Activated CD8-positive, alpha-beta T cell treated with anti-CD3 and anti-CD28 coated beads for 36 hours (primary cell): ENCODE measurements at regions not wholly inside any gene's neighbourhood (a gene's known extent, or its start where the extent isn't known, plus 50 kb on each side); places are given as distances from the start of the nearest gene placed in this dataset.

Source experiments
- ATAC-seq: fragments of 200-7000 bp; cut with Tn5 transposase; one replicate; pipeline ENCODE4 v1.10.0; 2021; ENCODE audit warnings: mild to moderate bottlenecking, moderate library complexity
- CTCF ChIA-PET: fragments of 350-600 bp; sonication (Branson Sonifier 250); formaldehyde crosslinking; loops from one replicate; lab custom pipeline; 2021; ENCODE audit warnings: antibody characterized with exemption; lab: Charles Lee
- POLR2A ChIA-PET: fragments of 350-600 bp; sonication (Branson Sonifier 250); formaldehyde crosslinking; loops from one replicate; lab custom pipeline; 2021; ENCODE audit warnings: antibody characterized with exemption; lab: Charles Lee
- DNase-seq: peaks from one replicate; pipeline ENCODE4 v3.0.0-alpha.2; 2020
- H3K27ac Mint-ChIP-seq: one replicate; pipeline ENCODE4 v1.8.0; 2021; ENCODE audit warnings: mild to moderate bottlenecking, mixed read lengths
- H3K27me3 Mint-ChIP-seq: one replicate; pipeline ENCODE4 v1.8.0; 2021; ENCODE audit warnings: mixed read lengths
- H3K36me3 Mint-ChIP-seq: one replicate; pipeline ENCODE4 v1.8.0; 2021; ENCODE audit warnings: low read depth, mixed read lengths
- H3K4me1 Mint-ChIP-seq: one replicate; pipeline ENCODE4 v1.8.0; 2021; ENCODE audit warnings: low read depth, mixed read lengths
- H3K4me3 Mint-ChIP-seq: one replicate; pipeline ENCODE4 v1.8.0; 2021; ENCODE audit warnings: mild to moderate bottlenecking, moderate library complexity, mixed read lengths
- H3K9me3 Mint-ChIP-seq: one replicate; pipeline ENCODE4 v1.8.0; 2021; ENCODE audit warnings: mixed read lengths
- CTCF ChIP-seq: fragments of 200-600 bp; IDR thresholded peaks from one replicate; pipeline ENCODE4 v1.8.0; 2022; ENCODE audit warnings: antibody characterized with exemption, mild to moderate bottlenecking
- intact Hi-C: fragments of 100-400 bp; cut with micrococcal nuclease; formaldehyde crosslinking; loops from one replicate; pipeline ENCODE4 v1.10.0; 2022

DNA sequence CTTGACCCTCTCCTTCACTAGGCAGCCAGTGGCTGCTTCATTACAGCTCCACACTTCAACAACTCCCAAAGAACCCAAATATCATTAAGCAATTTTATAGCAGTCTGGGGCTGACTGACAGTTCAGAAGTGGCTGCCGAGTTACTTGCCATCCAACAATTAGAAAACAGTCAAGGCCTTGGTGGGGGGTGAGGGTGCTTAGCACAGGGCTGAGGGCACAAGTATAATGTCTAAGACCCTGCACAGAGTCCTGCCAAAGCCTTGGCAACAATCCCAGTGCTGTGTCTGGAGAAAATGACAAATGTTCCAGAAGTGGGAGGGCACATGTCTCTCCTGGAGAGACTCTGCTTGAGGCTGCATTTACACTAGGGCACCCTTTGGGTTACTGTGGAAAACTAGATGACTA lies 71.1 kb downstream of the CXCL12 start:
- H3K4me1 Mint-ChIP-seq: peaks cover 10% of the 10 kb centered on the region
- ATAC-seq: no peak
- DNase-seq: no peak
- CTCF ChIA-PET: no interaction called here
- H3K27ac Mint-ChIP-seq: no peak overlapping the region
- no peaks in the 10 kb centered on the region for H3K9me3 Mint-ChIP-seq
- intact Hi-C loops: loop anchor here (10.0 kb wide), 1 partner anchor 629 kb away; no protein-coding TSS in a partner anchor
- POLR2A ChIA-PET: no interaction called here
- H3K36me3 Mint-ChIP-seq: no peaks in the 10 kb centered on the region
- no peak overlapping the region for H3K4me3 Mint-ChIP-seq
- no peak for TF ChIP-seq CTCF
- peaks cover 18% of the 10 kb centered on the region for H3K27me3 Mint-ChIP-seq

DNA sequence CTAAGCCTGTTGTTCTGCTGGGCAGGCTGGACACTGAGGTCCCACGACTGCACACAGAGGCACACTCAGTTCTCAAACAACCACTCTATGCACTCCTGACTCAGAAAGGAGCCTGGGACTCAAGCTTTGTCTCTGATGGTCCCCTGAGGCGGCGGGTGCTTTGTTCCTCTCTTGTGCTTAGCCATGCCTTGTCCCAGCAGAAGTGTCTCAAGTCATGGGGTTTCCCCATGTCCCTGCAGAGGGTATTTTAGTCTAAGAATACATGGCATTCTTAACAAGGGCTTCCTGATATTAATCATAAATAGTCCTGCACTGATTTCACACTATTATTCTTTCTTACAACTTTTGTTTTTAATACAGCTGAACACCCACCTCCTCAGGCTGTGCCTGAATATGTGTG lies 72.5 kb downstream of the CXCL12 start:
- DNase-seq (no peak), ATAC-seq (no peak)
- no peak overlapping the region for H3K4me3 Mint-ChIP-seq
- POLR2A ChIA-PET: no interaction called here
- CTCF ChIA-PET: interaction anchor here (0.8 kb wide), 1 partner anchor 9 kb away, joined by 3 read pairs; no protein-coding TSS in a partner anchor
- no peaks in the 10 kb centered on the region for H3K9me3 Mint-ChIP-seq
- intact Hi-C loops: loop anchor here (10.0 kb wide), 1 partner anchor 628 kb away; no protein-coding TSS in a partner anchor
- peaks cover 17% of the 10 kb centered on the region for H3K27me3 Mint-ChIP-seq
- no peaks in the 10 kb centered on the region for H3K36me3 Mint-ChIP-seq
- TF ChIP-seq CTCF: no peak
- H3K4me1 Mint-ChIP-seq: peaks cover 12% of the 10 kb centered on the region
- H3K27ac Mint-ChIP-seq: no peak overlapping the region

- TF ChIP-seq CTCF: no peak
- Mint-ChIP-seq H3K36me3 (no peaks in the 10 kb centered on the region), H3K4me3 (no peak overlapping the region), H3K27ac (no peak overlapping the region), H3K4me1 (peaks cover 12% of the 10 kb centered on the region), H3K9me3 (no peaks in the 10 kb centered on the region), H3K27me3 (peaks cover 17% of the 10 kb centered on the region)
- peak; percentile 31 for ATAC-seq
- CTCF ChIA-PET: interaction anchor here (0.9 to 1.3 kb wide), 3 partner anchors 12 to 622 kb away, joined by 3 to 4 read pairs (median 4); no protein-coding TSS in a partner anchor
- POLR2A ChIA-PET: interaction anchor here (1.0 kb wide), 1 partner anchor 717 kb away, joined by 3 read pairs; no protein-coding TSS in a partner anchor
- intact Hi-C loops: loop anchor here (10.0 kb wide), 1 partner anchor 627 kb away; no protein-coding TSS in a partner anchor
- no peak for DNase-seq
These were observed 73.3 kb downstream of the CXCL12 start for GRCh38 chr10:44311563-44312051.

- Mint-ChIP-seq H3K4me1 (peaks cover 12% of the 10 kb centered on the region), H3K9me3 (no peaks in the 10 kb centered on the region), H3K27ac (no peak overlapping the region), H3K27me3 (peaks cover 17% of the 10 kb centered on the region), H3K36me3 (no peaks in the 10 kb centered on the region), H3K4me3 (peak overlapping the region; percentile 45)
- peak; percentile 79 for DNase-seq
- ChIA-PET POLR2A (interaction anchor here (1.0 kb wide), 1 partner anchor 716 kb away, joined by 3 read pairs; no protein-coding TSS in a partner anchor), CTCF (interaction anchor here (0.9 to 1.3 kb wide), 3 partner anchors 12 to 621 kb away, joined by 3 to 4 read pairs (median 4); no protein-coding TSS in a partner anchor)
- peak; percentile 68 for TF ChIP-seq CTCF
- peak; percentile 97 for ATAC-seq
- intact Hi-C loops: loop anchor here (10.0 kb wide), 1 partner anchor 626 kb away; no protein-coding TSS in a partner anchor
These were observed 73.9 kb downstream of the CXCL12 start for GRCh38 chr10:44310762-44311562.
